ENCODE measurements at regions not wholly inside any gene's neighbourhood (a gene's known extent, or its start where the extent isn't known, plus 50 kb on each side); places are given as distances from the start of the nearest gene placed in this dataset.

GRCh38 chr4:174053895-174054294, 229.6 kb downstream of the FBXO8 start:
- Histone ChIP-seq H3K27ac (ENCODE audit: low read depth, low read length) (no peak overlapping the region), H3K9me3 (ENCODE audit: control insufficient read depth in 1 of 2, insufficient read depth in 1 of 2, low read depth in 1 of 2, low read length in 2 of 2) (no peaks in the 10 kb centered on the region), H3K4me2 (ENCODE audit: low read length) (no peak overlapping the region), H3K4me1 (ENCODE audit: control insufficient read depth in 1 of 2, insufficient read depth in 2 of 2, low read length in 2 of 2) (no peaks in the 10 kb centered on the region), H3K4me3 (replicated peaks in 1 of 2; ENCODE audit: low read depth in 1 of 2, low read length in 2 of 2) (no peak overlapping the region), H3K9ac (ENCODE audit: low read length) (no peak overlapping the region), H3K9me2 (ENCODE audit: insufficient read depth) (no peaks in the 10 kb centered on the region), H3K27me3 (ENCODE audit: insufficient read depth, low read length) (peaks cover 3% of the 10 kb centered on the region; the same call in 1 of the 2 replicates), H3K36me3 (ENCODE audit: control insufficient read depth in 1 of 2, insufficient read depth in 2 of 2, low read length in 2 of 2) (no peaks in the 10 kb centered on the region), H4K20me1 (ENCODE audit: insufficient read depth) (no peaks in the 10 kb centered on the region), H3K79me2 (ENCODE audit: insufficient read depth, low read length) (no peaks in the 10 kb centered on the region), H2AFZ (ENCODE audit: low read depth, low read length, poor library complexity, severe bottlenecking) (no peak overlapping the region)
- no TSS peak for BruUV-seq (replicated peaks)
- POLR2A ChIA-PET, result no interaction called here
- TF ChIP-seq ZNF274 (IDR thresholded peaks at IDR 0.05; ENCODE audit: low read depth, low read length) (no peak), ZBTB33 (IDR thresholded peaks at IDR 0.05; ENCODE audit: extremely low read depth, insufficient replicate concordance, low read length) (no peak), SP1 (IDR thresholded peaks at IDR 0.05; ENCODE audit: low read depth) (no peak), POLR2A (IDR thresholded peaks at IDR 0.05; ENCODE audit: borderline replicate concordance, extremely low read depth, insufficient read depth, insufficient read length) (no peak)
- intact Hi-C loops (cut with micrococcal nuclease), result no loop called here
- RAD21 ChIA-PET (ENCODE audit: low non-redundant PET in 1 of 2, low total read pairs in 2 of 2, uncharacterized antibody in 2 of 2, unreplicated experiment in 2 of 2), result no interaction called here
- DNase-seq (ENCODE audit: low read depth, low spot score), result no peak
- CTCF ChIA-PET, result no interaction called here
- ATAC-seq, result no peak

GRCh38 chr4:174047363-174047762, 236.1 kb downstream of the FBXO8 start:
- H3K9ac ChIP-seq (ENCODE audit: low read length), result no peak overlapping the region
- no peak overlapping the region for H3K4me3 ChIP-seq (replicated peaks in 1 of 2; ENCODE audit: low read depth in 1 of 2, low read length in 2 of 2)
- H3K36me3 ChIP-seq (ENCODE audit: control insufficient read depth in 1 of 2, insufficient read depth in 2 of 2, low read length in 2 of 2), result no peaks in the 10 kb centered on the region
- POLR2A ChIA-PET, result no interaction called here
- H4K20me1 ChIP-seq (ENCODE audit: insufficient read depth), result no peaks in the 10 kb centered on the region
- peaks cover 3% of the 10 kb centered on the region; the same call in 1 of the 2 replicates for H3K27me3 ChIP-seq (ENCODE audit: insufficient read depth, low read length)
- ATAC-seq, result no peak
- no peaks in the 10 kb centered on the region for H3K4me1 ChIP-seq (ENCODE audit: control insufficient read depth in 1 of 2, insufficient read depth in 2 of 2, low read length in 2 of 2)
- BruUV-seq (replicated peaks), result no TSS peak
- intact Hi-C loops (cut with micrococcal nuclease), result no loop called here
- no peak overlapping the region for H3K4me2 ChIP-seq (ENCODE audit: low read length)
- no peak for TF ChIP-seq REST (IDR thresholded peaks at IDR 0.05; ENCODE audit: low read depth)
- no peak for TF ChIP-seq FOSL1 (IDR thresholded peaks at IDR 0.05; ENCODE audit: low read depth)
- no peak for TF ChIP-seq MAX (IDR thresholded peaks at IDR 0.05)
- TF ChIP-seq SP1 (IDR thresholded peaks at IDR 0.05; ENCODE audit: low read depth), result no peak
- TF ChIP-seq ELF1 (IDR thresholded peaks at IDR 0.05; ENCODE audit: borderline replicate concordance, low read depth), result no peak
- TF ChIP-seq POLR2A (IDR thresholded peaks at IDR 0.05; ENCODE audit: borderline replicate concordance, extremely low read depth, insufficient read depth, insufficient read length), result no peak
- no peak for TF ChIP-seq EZH2 (IDR thresholded peaks at IDR 0.05)
- TF ChIP-seq EZH2phosphoT487 (IDR thresholded peaks at IDR 0.05; ENCODE audit: borderline replicate concordance), result no peak
- no peak for TF ChIP-seq JUND (IDR thresholded peaks at IDR 0.05)
- TF ChIP-seq, protein P1, sequence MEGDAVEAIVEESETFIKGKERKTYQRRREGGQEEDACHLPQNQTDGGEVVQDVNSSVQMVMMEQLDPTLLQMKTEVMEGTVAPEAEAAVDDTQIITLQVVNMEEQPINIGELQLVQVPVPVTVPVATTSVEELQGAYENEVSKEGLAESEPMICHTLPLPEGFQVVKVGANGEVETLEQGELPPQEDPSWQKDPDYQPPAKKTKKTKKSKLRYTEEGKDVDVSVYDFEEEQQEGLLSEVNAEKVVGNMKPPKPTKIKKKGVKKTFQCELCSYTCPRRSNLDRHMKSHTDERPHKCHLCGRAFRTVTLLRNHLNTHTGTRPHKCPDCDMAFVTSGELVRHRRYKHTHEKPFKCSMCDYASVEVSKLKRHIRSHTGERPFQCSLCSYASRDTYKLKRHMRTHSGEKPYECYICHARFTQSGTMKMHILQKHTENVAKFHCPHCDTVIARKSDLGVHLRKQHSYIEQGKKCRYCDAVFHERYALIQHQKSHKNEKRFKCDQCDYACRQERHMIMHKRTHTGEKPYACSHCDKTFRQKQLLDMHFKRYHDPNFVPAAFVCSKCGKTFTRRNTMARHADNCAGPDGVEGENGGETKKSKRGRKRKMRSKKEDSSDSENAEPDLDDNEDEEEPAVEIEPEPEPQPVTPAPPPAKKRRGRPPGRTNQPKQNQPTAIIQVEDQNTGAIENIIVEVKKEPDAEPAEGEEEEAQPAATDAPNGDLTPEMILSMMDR (IDR thresholded peaks at IDR 0.05 in 2 of 3, conservative IDR thresholded peaks at IDR 0.05 in 1 of 3; ENCODE audit: borderline replicate concordance in 1 of 3, insufficient read depth in 1 of 3, low read depth in 2 of 3, low read length in 2 of 3), result no peak
- TF ChIP-seq RAD21 (IDR thresholded peaks at IDR 0.05; ENCODE audit: low read depth), result no peak
- no peaks in the 10 kb centered on the region for H3K9me2 ChIP-seq (ENCODE audit: insufficient read depth)
- CTCF ChIA-PET, result no interaction called here
- H3K27ac ChIP-seq (ENCODE audit: low read depth, low read length), result no peak overlapping the region
- DNase-seq (ENCODE audit: low read depth, low spot score), result no peak
- no peaks in the 10 kb centered on the region for H3K79me2 ChIP-seq (ENCODE audit: insufficient read depth, low read length)
- no peaks in the 10 kb centered on the region for H3K9me3 ChIP-seq (ENCODE audit: control insufficient read depth in 1 of 2, insufficient read depth in 1 of 2, low read depth in 1 of 2, low read length in 2 of 2)
- RAD21 ChIA-PET (ENCODE audit: low non-redundant PET in 1 of 2, low total read pairs in 2 of 2, uncharacterized antibody in 2 of 2, unreplicated experiment in 2 of 2), result no interaction called here
- H2AFZ ChIP-seq (ENCODE audit: low read depth, low read length, poor library complexity, severe bottlenecking), result no peak overlapping the region
